ENCODE measurements at regions not wholly inside any gene's neighbourhood (a gene's known extent, or its start where the extent isn't known, plus 50 kb on each side); places are given as distances from the start of the nearest gene placed in this dataset.

GRCh38 chr16:16908077-16908476 lies 529.1 kb downstream of the NPIPA7 start:
- TF ChIP-seq CTCF (IDR thresholded peaks at IDR 0.05; ENCODE audit: low read length) (no peak), EZH2phosphoT487 (IDR thresholded peaks at IDR 0.05; ENCODE audit: low read length) (no peak), EZH2 (optimal IDR thresholded peaks at IDR 0.05; ENCODE audit: low read depth, low read length) (no peak)
